GM19463 (cell line): ENCODE measurements at regions not wholly inside any gene's neighbourhood (a gene's known extent, or its start where the extent isn't known, plus 50 kb on each side); places are given as distances from the start of the nearest gene placed in this dataset.
"Not testable (repeated sequence)": the region's sequence is repeated elsewhere in the genome, so short reads cannot be mapped to it uniquely, and the experiment has no call there.

Source experiments
- ATAC-seq: cut with Tn5 transposase; IDR thresholded peaks from one replicate; pipeline ENCODE4 v1.9.1; 2021; ENCODE audit warnings: mild to moderate bottlenecking, moderate library complexity; ENCODE audit not compliant: unreplicated experiment

- no peak for ATAC-seq
Measured at GRCh38 chr10:81367132-81367531, 507.9 kb upstream of the NRG3 start.

- ATAC-seq, result no peak
Measured at GRCh38 chr10:81386817-81387216, 488.2 kb upstream of the NRG3 start.

GRCh38 chr10:81403451-81403850, 471.5 kb upstream of the NRG3 start:
- ATAC-seq, result no peak

GRCh38 chr10:81405399-81405798, 469.6 kb upstream of the NRG3 start:
- ATAC-seq, result no peak

GRCh38 chr10:81414038-81414437, 461.0 kb upstream of the NRG3 start:
- ATAC-seq, result no peak

- ATAC-seq, result no peak
Measured at GRCh38 chr10:81426722-81427121, 448.3 kb upstream of the NRG3 start.

- ATAC-seq, result no peak
Measured at GRCh38 chr10:81428456-81429134, 446.4 kb upstream of the NRG3 start.

- ATAC-seq, result no peak
Measured at GRCh38 chr10:81439445-81439844, 435.5 kb upstream of the NRG3 start.

- ATAC-seq, result not testable (repeated sequence)
Measured at GRCh38 chr10:81441624-81442023, 433.4 kb upstream of the NRG3 start.

GRCh38 chr10:81444242-81444929, 430.6 kb upstream of the NRG3 start:
- no peak for ATAC-seq

GRCh38 chr10:81450651-81451050, 424.3 kb upstream of the NRG3 start:
- no peak for ATAC-seq

- ATAC-seq, result no peak
Measured at GRCh38 chr10:81472927-81473470, 402.0 kb upstream of the NRG3 start.

- no peak for ATAC-seq
Measured at GRCh38 chr10:81473755-81474154, 401.2 kb upstream of the NRG3 start.

GRCh38 chr10:81479316-81479715, 395.7 kb upstream of the NRG3 start:
- ATAC-seq, result no peak

- no peak for ATAC-seq
Measured at GRCh38 chr10:81496626-81497025, 378.4 kb upstream of the NRG3 start.

GRCh38 chr10:81498011-81498551, 376.9 kb upstream of the NRG3 start:
- no peak for ATAC-seq

- no peak for ATAC-seq
Measured at GRCh38 chr10:81502677-81503359, 372.2 kb upstream of the NRG3 start.

GRCh38 chr10:81505777-81506176, 369.2 kb upstream of the NRG3 start:
- ATAC-seq, result not testable (repeated sequence)

- ATAC-seq, result no peak
Measured at GRCh38 chr10:81514811-81515210, 360.2 kb upstream of the NRG3 start.

GRCh38 chr10:81520688-81521087, 354.3 kb upstream of the NRG3 start:
- ATAC-seq, result no peak

GRCh38 chr10:81524467-81524866, 350.5 kb upstream of the NRG3 start:
- ATAC-seq, result no peak
